Upper lobe of right lung (tissue), 1 donor: ENCODE measurements at regions not wholly inside any gene's neighbourhood (a gene's known extent, or its start where the extent isn't known, plus 50 kb on each side); places are given as distances from the start of the nearest gene placed in this dataset.

Experiments
- ATAC-seq: fragments of 200-7000 bp; cut with Tn5 transposase; one replicate; pipeline ENCODE4 v1.9.1; 2020; ENCODE audit warnings: mild to moderate bottlenecking, moderate library complexity
- DNase-seq: peaks from one replicate; pipeline ENCODE4 v3.0.0-alpha.2; 2020
- H3K27ac ChIP-seq: fragments of 200-600 bp; one replicate; pipeline ENCODE4 v1.8.0; 2022
- H3K27me3 ChIP-seq: fragments of 200-600 bp; one replicate; pipeline ENCODE4 v1.8.0; 2022; ENCODE audit warnings: mild to moderate bottlenecking
- H3K36me3 ChIP-seq: fragments of 200-600 bp; one replicate; pipeline ENCODE4 v1.8.0; 2022
- H3K4me1 ChIP-seq: fragments of 200-600 bp; one replicate; pipeline ENCODE4 v1.8.0; 2022
- H3K4me3 ChIP-seq: fragments of 200-600 bp; one replicate; pipeline ENCODE4 v1.8.0; 2022; ENCODE audit warnings: mild to moderate bottlenecking
- H3K9me3 ChIP-seq: fragments of 200-600 bp; one replicate; pipeline ENCODE4 v1.8.0; 2022
- intact Hi-C: fragments of 100-400 bp; cut with DNase I; formaldehyde crosslinking; loops from one replicate; pipeline ENCODE4 v1.11.0; 2022
- TF ChIP-seq, protein P1 (sequence below): fragments of 200-600 bp; IDR thresholded peaks from one replicate; pipeline ENCODE4 v1.8.0; 2022; ENCODE audit warnings: antibody characterized with exemption
- donor health status: DM: no; HTN: yes; CAD: no; lungs with severe emphysema.

DNA sequence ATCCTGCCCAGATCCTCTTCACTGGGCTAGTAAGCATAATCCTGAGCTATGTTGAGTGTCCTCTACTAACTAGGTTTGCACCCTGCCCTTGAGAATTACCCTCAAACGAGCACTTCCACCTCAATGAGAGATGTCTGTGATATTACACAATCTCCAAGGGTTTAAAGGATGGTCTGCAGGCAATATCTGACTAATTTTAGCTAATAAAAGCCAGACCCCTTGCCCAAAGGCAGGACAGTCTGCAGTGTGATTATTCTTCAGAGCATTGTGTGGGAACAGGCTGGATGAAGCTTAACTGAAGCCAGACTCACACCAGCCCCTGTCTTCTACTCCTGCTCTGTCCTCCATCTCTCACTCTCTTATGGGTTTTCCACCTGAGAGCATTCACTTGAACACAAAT lies 544.9 kb upstream of the DDX18 start:
- Histone ChIP-seq H3K27me3 (no peaks in the 10 kb centered on the region), H3K27ac (no peak overlapping the region), H3K9me3 (no peaks in the 10 kb centered on the region), H3K36me3 (no peaks in the 10 kb centered on the region), H3K4me1 (no peaks in the 10 kb centered on the region), H3K4me3 (no peak overlapping the region)
- intact Hi-C loops: no loop called here
- DNase-seq: no peak
- TF ChIP-seq, protein P1, sequence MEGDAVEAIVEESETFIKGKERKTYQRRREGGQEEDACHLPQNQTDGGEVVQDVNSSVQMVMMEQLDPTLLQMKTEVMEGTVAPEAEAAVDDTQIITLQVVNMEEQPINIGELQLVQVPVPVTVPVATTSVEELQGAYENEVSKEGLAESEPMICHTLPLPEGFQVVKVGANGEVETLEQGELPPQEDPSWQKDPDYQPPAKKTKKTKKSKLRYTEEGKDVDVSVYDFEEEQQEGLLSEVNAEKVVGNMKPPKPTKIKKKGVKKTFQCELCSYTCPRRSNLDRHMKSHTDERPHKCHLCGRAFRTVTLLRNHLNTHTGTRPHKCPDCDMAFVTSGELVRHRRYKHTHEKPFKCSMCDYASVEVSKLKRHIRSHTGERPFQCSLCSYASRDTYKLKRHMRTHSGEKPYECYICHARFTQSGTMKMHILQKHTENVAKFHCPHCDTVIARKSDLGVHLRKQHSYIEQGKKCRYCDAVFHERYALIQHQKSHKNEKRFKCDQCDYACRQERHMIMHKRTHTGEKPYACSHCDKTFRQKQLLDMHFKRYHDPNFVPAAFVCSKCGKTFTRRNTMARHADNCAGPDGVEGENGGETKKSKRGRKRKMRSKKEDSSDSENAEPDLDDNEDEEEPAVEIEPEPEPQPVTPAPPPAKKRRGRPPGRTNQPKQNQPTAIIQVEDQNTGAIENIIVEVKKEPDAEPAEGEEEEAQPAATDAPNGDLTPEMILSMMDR: no peak
- no peak for ATAC-seq

DNA sequence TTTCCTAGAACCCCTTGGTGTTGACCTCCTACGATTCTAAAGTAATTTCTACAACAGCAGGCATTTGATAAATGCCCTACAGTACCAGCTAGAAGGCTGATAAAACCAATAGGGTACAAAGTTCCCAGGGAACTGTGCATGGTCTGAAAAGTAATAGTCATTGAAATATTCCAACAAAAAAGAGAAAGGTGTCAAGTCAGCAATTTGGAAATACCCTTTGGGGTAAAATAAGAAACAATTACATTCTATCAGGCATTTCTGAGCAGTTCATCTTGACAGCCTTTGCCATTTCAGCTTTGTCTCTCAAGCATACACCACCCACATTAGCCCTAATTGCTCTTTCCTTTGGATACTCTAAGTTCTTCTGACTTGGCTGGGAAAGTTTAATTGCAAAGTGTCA lies 542.9 kb upstream of the DDX18 start:
- Histone ChIP-seq H3K4me1 (no peaks in the 10 kb centered on the region), H3K27me3 (no peaks in the 10 kb centered on the region), H3K27ac (no peak overlapping the region), H3K36me3 (no peaks in the 10 kb centered on the region), H3K4me3 (no peak overlapping the region), H3K9me3 (no peaks in the 10 kb centered on the region)
- ATAC-seq: no peak
- intact Hi-C loops: no loop called here
- DNase-seq: no peak
- TF ChIP-seq, protein P1: no peak

DNA sequence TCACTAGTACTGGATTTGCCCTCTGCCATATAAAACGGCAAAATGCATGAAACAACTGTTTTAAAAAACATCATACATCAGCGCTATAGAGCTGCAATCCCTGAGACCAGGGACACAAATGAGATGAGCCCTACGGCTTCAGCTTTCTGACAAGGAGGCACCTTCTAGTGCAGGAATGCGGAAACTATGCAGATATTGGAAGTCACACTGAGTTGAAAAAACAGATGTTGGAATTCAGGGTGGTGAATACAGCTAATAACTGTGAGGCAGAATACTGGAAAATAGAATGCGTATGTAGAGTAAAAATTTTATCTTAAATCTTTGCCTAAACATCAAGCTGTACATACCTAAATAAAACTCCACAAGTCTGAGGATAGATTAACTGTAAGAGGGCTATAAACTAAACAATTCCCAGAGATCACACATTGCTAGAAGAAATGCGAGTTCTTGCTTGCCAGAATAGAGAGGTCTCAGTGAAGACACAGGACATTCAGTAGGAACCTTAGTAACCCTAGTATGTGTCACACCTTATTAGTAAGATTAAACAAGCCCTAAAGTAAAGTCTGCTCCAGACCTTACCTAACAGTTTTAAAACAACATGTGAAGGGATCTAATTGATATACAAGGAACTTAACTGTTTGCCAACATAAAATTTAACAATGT lies 541.4 kb upstream of the DDX18 start:
- H3K4me3 ChIP-seq: no peak overlapping the region
- H3K27ac ChIP-seq: no peak overlapping the region
- H3K9me3 ChIP-seq: no peaks in the 10 kb centered on the region
- intact Hi-C loops: no loop called here
- H3K4me1 ChIP-seq: no peaks in the 10 kb centered on the region
- DNase-seq (no peak), ATAC-seq (no peak)
- no peaks in the 10 kb centered on the region for H3K27me3 ChIP-seq
- TF ChIP-seq, protein P1: no peak
- no peaks in the 10 kb centered on the region for H3K36me3 ChIP-seq

DNA sequence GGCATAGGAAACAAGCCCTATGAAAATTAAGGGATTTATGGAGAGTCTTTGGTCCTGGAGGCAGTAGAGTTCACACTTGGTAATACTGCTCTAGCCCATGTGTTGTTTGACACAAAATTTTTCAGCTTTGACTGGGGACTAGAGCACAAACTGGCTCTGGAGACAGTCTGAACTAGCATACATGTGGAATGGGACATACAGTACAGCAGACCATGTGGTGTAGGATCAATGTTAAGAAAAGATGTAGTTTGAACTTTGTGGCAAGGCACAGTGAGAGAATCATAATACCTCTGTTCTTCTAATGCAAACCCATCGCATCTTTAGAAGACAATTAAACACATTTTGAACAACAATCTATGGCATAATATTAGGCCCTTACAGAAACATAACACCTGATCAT lies 521.5 kb upstream of the DDX18 start:
- intact Hi-C loops: no loop called here
- Histone ChIP-seq H3K36me3 (no peaks in the 10 kb centered on the region), H3K4me3 (no peak overlapping the region), H3K27me3 (no peaks in the 10 kb centered on the region), H3K9me3 (no peaks in the 10 kb centered on the region), H3K4me1 (no peaks in the 10 kb centered on the region), H3K27ac (no peak overlapping the region)
- DNase-seq: no peak
- ATAC-seq: no peak
- TF ChIP-seq, protein P1: no peak

DNA sequence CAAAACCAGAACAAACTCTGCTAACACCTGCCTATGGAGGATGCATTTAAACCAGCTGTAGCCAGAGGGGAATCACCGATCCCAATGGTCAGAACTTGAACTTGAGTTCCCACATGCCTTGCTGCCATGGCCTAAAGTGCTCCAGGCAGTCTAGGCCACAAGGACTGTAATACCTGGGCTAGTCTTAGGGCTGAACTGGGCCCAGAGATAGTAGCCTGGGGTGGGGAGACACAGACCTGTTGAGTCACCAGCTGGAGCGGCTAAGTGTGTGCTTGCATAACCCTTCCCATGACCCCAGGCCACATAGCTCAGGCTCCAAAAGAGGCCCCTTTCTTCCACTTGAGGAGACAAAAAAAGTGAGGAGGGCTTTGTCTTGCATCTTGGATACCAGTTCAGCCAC lies 515.0 kb upstream of the DDX18 start:
- DNase-seq (no peak), ATAC-seq (peak; percentile 27)
- H3K27me3 ChIP-seq: no peaks in the 10 kb centered on the region
- TF ChIP-seq, protein P1: no peak
- H3K27ac ChIP-seq: no peak overlapping the region
- H3K4me1 ChIP-seq: no peaks in the 10 kb centered on the region
- H3K9me3 ChIP-seq: no peaks in the 10 kb centered on the region
- intact Hi-C loops: no loop called here
- no peaks in the 10 kb centered on the region for H3K36me3 ChIP-seq
- H3K4me3 ChIP-seq: no peak overlapping the region
